ENCODE measurements at regions not wholly inside any gene's neighbourhood (a gene's known extent, or its start where the extent isn't known, plus 50 kb on each side); places are given as distances from the start of the nearest gene placed in this dataset.

DNA sequence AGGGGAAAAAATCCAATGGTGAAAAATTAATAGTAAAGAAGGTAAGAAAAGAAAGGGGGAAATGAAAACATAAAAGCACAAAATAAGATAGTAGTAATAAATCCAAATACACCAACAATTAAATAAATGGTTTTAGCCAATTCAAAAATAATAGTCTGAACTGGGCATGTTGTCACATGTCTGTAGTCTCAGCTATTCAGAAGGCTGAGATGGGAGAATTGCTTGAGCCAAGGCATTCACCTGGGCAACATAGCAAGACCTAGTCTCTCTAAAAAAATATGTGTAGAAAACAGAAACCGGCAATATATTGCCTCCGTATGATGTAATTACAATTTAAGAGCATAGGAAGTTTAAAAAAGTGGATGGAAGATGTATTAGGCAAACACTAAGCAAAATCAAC is 311.3 kb upstream of the FERMT1 start:
- TF ChIP-seq TP53 (CRISPR knock-in tag; IDR thresholded peaks at IDR 0.05) = no peak
- TF ChIP-seq, protein P1, sequence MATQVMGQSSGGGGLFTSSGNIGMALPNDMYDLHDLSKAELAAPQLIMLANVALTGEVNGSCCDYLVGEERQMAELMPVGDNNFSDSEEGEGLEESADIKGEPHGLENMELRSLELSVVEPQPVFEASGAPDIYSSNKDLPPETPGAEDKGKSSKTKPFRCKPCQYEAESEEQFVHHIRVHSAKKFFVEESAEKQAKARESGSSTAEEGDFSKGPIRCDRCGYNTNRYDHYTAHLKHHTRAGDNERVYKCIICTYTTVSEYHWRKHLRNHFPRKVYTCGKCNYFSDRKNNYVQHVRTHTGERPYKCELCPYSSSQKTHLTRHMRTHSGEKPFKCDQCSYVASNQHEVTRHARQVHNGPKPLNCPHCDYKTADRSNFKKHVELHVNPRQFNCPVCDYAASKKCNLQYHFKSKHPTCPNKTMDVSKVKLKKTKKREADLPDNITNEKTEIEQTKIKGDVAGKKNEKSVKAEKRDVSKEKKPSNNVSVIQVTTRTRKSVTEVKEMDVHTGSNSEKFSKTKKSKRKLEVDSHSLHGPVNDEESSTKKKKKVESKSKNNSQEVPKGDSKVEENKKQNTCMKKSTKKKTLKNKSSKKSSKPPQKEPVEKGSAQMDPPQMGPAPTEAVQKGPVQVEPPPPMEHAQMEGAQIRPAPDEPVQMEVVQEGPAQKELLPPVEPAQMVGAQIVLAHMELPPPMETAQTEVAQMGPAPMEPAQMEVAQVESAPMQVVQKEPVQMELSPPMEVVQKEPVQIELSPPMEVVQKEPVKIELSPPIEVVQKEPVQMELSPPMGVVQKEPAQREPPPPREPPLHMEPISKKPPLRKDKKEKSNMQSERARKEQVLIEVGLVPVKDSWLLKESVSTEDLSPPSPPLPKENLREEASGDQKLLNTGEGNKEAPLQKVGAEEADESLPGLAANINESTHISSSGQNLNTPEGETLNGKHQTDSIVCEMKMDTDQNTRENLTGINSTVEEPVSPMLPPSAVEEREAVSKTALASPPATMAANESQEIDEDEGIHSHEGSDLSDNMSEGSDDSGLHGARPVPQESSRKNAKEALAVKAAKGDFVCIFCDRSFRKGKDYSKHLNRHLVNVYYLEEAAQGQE (IDR thresholded peaks at IDR 0.05) = no peak
- TF ChIP-seq JUN (IDR thresholded peaks at IDR 0.05) = no peak
- no peak for TF ChIP-seq CTCF (IDR thresholded peaks at IDR 0.05)
- TF ChIP-seq RFX5 (IDR thresholded peaks at IDR 0.05) = no peak
- no peak for TF ChIP-seq MAFK (IDR thresholded peaks at IDR 0.05; ENCODE audit: partially characterized antibody)
- TF ChIP-seq POLR2A (IDR thresholded peaks at IDR 0.05; ENCODE audit: low read length) = no peak
- TF ChIP-seq CHD2 (IDR thresholded peaks at IDR 0.05; ENCODE audit: low read length, partially characterized antibody) = no peak
- TF ChIP-seq ELK1 (IDR thresholded peaks at IDR 0.05; ENCODE audit: low read depth, low read length) = no peak
- no peak for TF ChIP-seq RCOR1 (IDR thresholded peaks at IDR 0.05; ENCODE audit: low read depth, low read length)
- TF ChIP-seq, protein P2, sequence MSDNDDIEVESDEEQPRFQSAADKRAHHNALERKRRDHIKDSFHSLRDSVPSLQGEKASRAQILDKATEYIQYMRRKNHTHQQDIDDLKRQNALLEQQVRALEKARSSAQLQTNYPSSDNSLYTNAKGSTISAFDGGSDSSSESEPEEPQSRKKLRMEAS (IDR thresholded peaks at IDR 0.05) = no peak
- TF ChIP-seq HOXA7 (CRISPR knock-in tag; IDR thresholded peaks at IDR 0.05) = no peak
- TF ChIP-seq HDAC2 (IDR thresholded peaks at IDR 0.05) = no peak
- no peak for TF ChIP-seq NPAS2 (CRISPR knock-in tag; IDR thresholded peaks at IDR 0.05; ENCODE audit: borderline replicate concordance)

All from A549 (cell line).